Loucy (cell line): ENCODE measurements at regions not wholly inside any gene's neighbourhood (a gene's known extent, or its start where the extent isn't known, plus 50 kb on each side); places are given as distances from the start of the nearest gene placed in this dataset.

Experiments
- H2AFZ ChIP-seq: fragments of 200-600 bp; sonication (generic); 2 replicates; pipeline ENCODE4 v1.6.0; 2016; ENCODE audit warnings: antibody characterized with exemption, mild to moderate bottlenecking, low read length, moderate library complexity
- H3F3A ChIP-seq: fragments of 200-600 bp; 2 replicates; pipeline ENCODE4 v1.6.0; 2016; ENCODE audit warnings: antibody characterized with exemption, low read depth, mild to moderate bottlenecking
- H3K27me3 ChIP-seq: fragments of 200-600 bp; sonication (generic); 2 replicates; pipeline ENCODE4 v1.6.1; 2014; ENCODE audit warnings: low read length, mild to moderate bottlenecking; ENCODE audit not compliant: insufficient read depth, poor library complexity, severe bottlenecking
- H3K36me3 ChIP-seq: fragments of 200-600 bp; sonication (generic); 2 replicates; pipeline ENCODE4 v1.6.1; 2016; ENCODE audit warnings: low read length; ENCODE audit not compliant: insufficient read depth
- H3K4me1 ChIP-seq: fragments of 200-600 bp; sonication (generic); 2 replicates; pipeline ENCODE4 v1.5.1; 2014; ENCODE audit warnings: low read length, mild to moderate bottlenecking; ENCODE audit not compliant: insufficient read depth, poor library complexity, severe bottlenecking
- H3K4me2 ChIP-seq: fragments of 200-600 bp; sonication (generic); 2 replicates; pipeline ENCODE4 v1.6.0; 2014; ENCODE audit warnings: antibody characterized with exemption, low read length, low read depth, mild to moderate bottlenecking; ENCODE audit not compliant: poor library complexity, severe bottlenecking
- H3K4me3 ChIP-seq: fragments of 200-600 bp; sonication (generic); 2 replicates; pipeline ENCODE4 v1.5.1; 2014; ENCODE audit warnings: low read length, mild to moderate bottlenecking, mixed read lengths; ENCODE audit not compliant: poor library complexity, severe bottlenecking
- H3K79me2 ChIP-seq: fragments of 200-600 bp; sonication (generic); 2 replicates; pipeline ENCODE4 v1.6.1; 2014; ENCODE audit warnings: low read length; ENCODE audit not compliant: insufficient read depth
- H3K9ac ChIP-seq: fragments of 200-600 bp; sonication (generic); 2 replicates; pipeline ENCODE4 v1.6.0; 2014; ENCODE audit warnings: mild to moderate bottlenecking, low read depth, low read length, moderate library complexity; ENCODE audit not compliant: poor library complexity, severe bottlenecking
- H3K9me2 ChIP-seq: fragments of 200-600 bp; sonication (generic); replicated peaks from 2 replicates; pipeline ENCODE4 v1.6.1; 2016; ENCODE audit warnings: low read depth, low read length, mixed read lengths
- H3K9me3 ChIP-seq: fragments of 200-600 bp; sonication (generic); 2 replicates; pipeline ENCODE4 v1.6.1; 2014; ENCODE audit warnings: mild to moderate bottlenecking, antibody characterized with exemption, low read length, low read depth; ENCODE audit not compliant: insufficient read depth
- H4K20me1 ChIP-seq: fragments of 200-600 bp; sonication (generic); 2 replicates; pipeline ENCODE4 v1.6.0; 2014; ENCODE audit warnings: antibody characterized with exemption, low read length, mild to moderate bottlenecking; ENCODE audit not compliant: insufficient read depth, poor library complexity, severe bottlenecking
- EZH2phosphoT487 ChIP-seq: fragments of 200-600 bp; IDR thresholded peaks from 2 replicates; pipeline ENCODE4 v1.6.1; 2018; ENCODE audit warnings: antibody characterized with exemption, mild to moderate bottlenecking, moderate library complexity, borderline replicate concordance
- TF ChIP-seq, protein P1 (sequence below): fragments of 200-600 bp; sonication (generic); conservative IDR thresholded peaks from 2 replicates; pipeline ENCODE4 v1.5.1; 2014; ENCODE audit warnings: mild to moderate bottlenecking, antibody characterized with exemption, low read length

GRCh38 chr5:158522776-158523175 lies 576.9 kb downstream of the EBF1 start:
- H3K79me2 ChIP-seq = no peaks in the 10 kb centered on the region
- no peaks in the 10 kb centered on the region for H3K27me3 ChIP-seq
- no peaks in the 10 kb centered on the region for H3K4me1 ChIP-seq
- H3K9me3 ChIP-seq = no peaks in the 10 kb centered on the region
- no peaks in the 10 kb centered on the region for H3F3A ChIP-seq
- no peak overlapping the region for H3K4me2 ChIP-seq
- H2AFZ ChIP-seq = no peak overlapping the region
- H4K20me1 ChIP-seq = no peaks in the 10 kb centered on the region
- H3K4me3 ChIP-seq = no peak overlapping the region
- H3K9me2 ChIP-seq = no peaks in the 10 kb centered on the region
- TF ChIP-seq EZH2phosphoT487 = no peak
- TF ChIP-seq, protein P1, sequence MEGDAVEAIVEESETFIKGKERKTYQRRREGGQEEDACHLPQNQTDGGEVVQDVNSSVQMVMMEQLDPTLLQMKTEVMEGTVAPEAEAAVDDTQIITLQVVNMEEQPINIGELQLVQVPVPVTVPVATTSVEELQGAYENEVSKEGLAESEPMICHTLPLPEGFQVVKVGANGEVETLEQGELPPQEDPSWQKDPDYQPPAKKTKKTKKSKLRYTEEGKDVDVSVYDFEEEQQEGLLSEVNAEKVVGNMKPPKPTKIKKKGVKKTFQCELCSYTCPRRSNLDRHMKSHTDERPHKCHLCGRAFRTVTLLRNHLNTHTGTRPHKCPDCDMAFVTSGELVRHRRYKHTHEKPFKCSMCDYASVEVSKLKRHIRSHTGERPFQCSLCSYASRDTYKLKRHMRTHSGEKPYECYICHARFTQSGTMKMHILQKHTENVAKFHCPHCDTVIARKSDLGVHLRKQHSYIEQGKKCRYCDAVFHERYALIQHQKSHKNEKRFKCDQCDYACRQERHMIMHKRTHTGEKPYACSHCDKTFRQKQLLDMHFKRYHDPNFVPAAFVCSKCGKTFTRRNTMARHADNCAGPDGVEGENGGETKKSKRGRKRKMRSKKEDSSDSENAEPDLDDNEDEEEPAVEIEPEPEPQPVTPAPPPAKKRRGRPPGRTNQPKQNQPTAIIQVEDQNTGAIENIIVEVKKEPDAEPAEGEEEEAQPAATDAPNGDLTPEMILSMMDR = no peak
- no peak overlapping the region for H3K9ac ChIP-seq
- H3K36me3 ChIP-seq = no peaks in the 10 kb centered on the region

GRCh38 chr5:158521995-158522394 lies 577.7 kb downstream of the EBF1 start:
- H3K4me1 ChIP-seq = no peaks in the 10 kb centered on the region
- H3K9me3 ChIP-seq = no peaks in the 10 kb centered on the region
- H4K20me1 ChIP-seq = no peaks in the 10 kb centered on the region
- H3K4me2 ChIP-seq = no peak overlapping the region
- no peaks in the 10 kb centered on the region for H3K9me2 ChIP-seq
- H2AFZ ChIP-seq = no peak overlapping the region
- no peaks in the 10 kb centered on the region for H3K27me3 ChIP-seq
- TF ChIP-seq, protein P1 = no peak
- TF ChIP-seq EZH2phosphoT487 = no peak
- H3K9ac ChIP-seq = no peak overlapping the region
- no peak overlapping the region for H3K4me3 ChIP-seq
- H3F3A ChIP-seq = no peaks in the 10 kb centered on the region
- H3K36me3 ChIP-seq = no peaks in the 10 kb centered on the region
- no peaks in the 10 kb centered on the region for H3K79me2 ChIP-seq

DNA sequence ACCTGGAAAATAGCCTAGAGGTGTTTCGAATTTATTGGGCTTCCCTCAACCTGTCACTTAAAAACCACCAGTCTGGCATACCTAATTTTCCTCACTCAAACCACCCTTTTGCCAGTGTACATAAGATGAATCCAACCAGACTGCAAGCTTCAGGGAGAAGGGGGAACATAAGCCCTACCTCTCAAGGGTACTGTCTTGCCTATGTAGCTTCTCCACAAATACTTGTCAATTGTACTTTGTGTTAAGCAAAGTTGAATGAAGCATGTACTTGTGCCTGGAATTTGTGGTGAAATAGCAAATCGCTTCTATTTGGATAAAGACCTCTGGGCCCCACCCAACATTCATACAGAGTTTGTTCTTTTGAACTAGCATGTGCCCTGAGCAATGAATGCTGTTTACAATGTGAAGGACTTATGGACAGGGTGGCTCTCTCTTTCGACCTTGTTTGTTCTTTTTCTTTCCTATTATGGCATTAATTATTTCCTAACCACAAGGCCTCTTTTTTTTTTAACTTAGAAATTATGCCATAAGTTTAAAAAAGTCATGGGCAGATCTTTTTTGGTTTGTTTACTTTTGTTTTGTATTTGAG lies 580.2 kb downstream of the EBF1 start:
- Histone ChIP-seq H4K20me1 (no peaks in the 10 kb centered on the region), H3K9ac (no peak overlapping the region), H2AFZ (no peak overlapping the region), H3K4me2 (no peak overlapping the region), H3K79me2 (no peaks in the 10 kb centered on the region), H3K36me3 (no peaks in the 10 kb centered on the region), H3K27me3 (no peaks in the 10 kb centered on the region), H3K9me2 (no peaks in the 10 kb centered on the region), H3K9me3 (no peaks in the 10 kb centered on the region), H3K4me1 (peaks cover 3% of the 10 kb centered on the region), H3K4me3 (no peak overlapping the region), H3F3A (no peaks in the 10 kb centered on the region)
- TF ChIP-seq, protein P1 = no peak
- no peak for TF ChIP-seq EZH2phosphoT487
